ENCODE measurements at regions not wholly inside any gene's neighbourhood (a gene's known extent, or its start where the extent isn't known, plus 50 kb on each side); places are given as distances from the start of the nearest gene placed in this dataset.

GRCh38 chr2:40962026-40962425 is 510.1 kb upstream of the SLC8A1 start:
- intact Hi-C loops (cut with micrococcal nuclease; ENCODE audit: unreplicated experiment) = no loop called here
- TF ChIP-seq CTCF (IDR thresholded peaks at IDR 0.05; ENCODE audit: insufficient read depth in 1 of 2, low read depth in 1 of 2, low read length in 1 of 2, severe bottlenecking in 1 of 2, unreplicated experiment in 1 of 2) = no peak
- Mint-ChIP-seq H3K4me3 (ENCODE audit: unreplicated experiment) (no peak overlapping the region), H3K27me3 (ENCODE audit: insufficient read depth, unreplicated experiment) (peaks cover 14% of the 10 kb centered on the region), H3K36me3 (ENCODE audit: insufficient read depth, unreplicated experiment) (no peaks in the 10 kb centered on the region), H3K9me3 (ENCODE audit: unreplicated experiment) (no peaks in the 10 kb centered on the region), H3K4me1 (ENCODE audit: low read depth, unreplicated experiment) (no peaks in the 10 kb centered on the region), H3K27ac (ENCODE audit: unreplicated experiment) (no peak overlapping the region)
- Histone ChIP-seq H3K4me1 (no peaks in the 10 kb centered on the region), H3K4me3 (ENCODE audit: low read depth, low read length) (no peak overlapping the region), H3K9me3 (no peaks in the 10 kb centered on the region), H3K36me3 (ENCODE audit: control insufficient read depth, insufficient read depth, low read length) (no peaks in the 10 kb centered on the region), H3K27me3 (replicated peaks; ENCODE audit: control insufficient read depth, insufficient read depth, low read length) (no peaks in the 10 kb centered on the region)
- DNase-seq = no peak
- POLR2A ChIA-PET = no interaction called here
- BruUV-seq (replicated peaks) = no TSS peak
- CTCF ChIA-PET = no interaction called here

GRCh38 chr2:40964509-40965250 is 512.8 kb upstream of the SLC8A1 start:
- intact Hi-C loops (cut with micrococcal nuclease; ENCODE audit: unreplicated experiment) = no loop called here
- no peaks in the 10 kb centered on the region for H3K9me3 ChIP-seq
- no peaks in the 10 kb centered on the region for H3K36me3 ChIP-seq (ENCODE audit: control insufficient read depth, insufficient read depth, low read length)
- H3K4me3 Mint-ChIP-seq (ENCODE audit: unreplicated experiment) = no peak overlapping the region
- no peak overlapping the region for H3K4me3 ChIP-seq (ENCODE audit: low read depth, low read length)
- H3K27me3 ChIP-seq (replicated peaks; ENCODE audit: control insufficient read depth, insufficient read depth, low read length) = no peaks in the 10 kb centered on the region
- no peaks in the 10 kb centered on the region for H3K4me1 ChIP-seq
- H3K9me3 Mint-ChIP-seq (ENCODE audit: unreplicated experiment) = no peaks in the 10 kb centered on the region
- no peaks in the 10 kb centered on the region for H3K36me3 Mint-ChIP-seq (ENCODE audit: insufficient read depth, unreplicated experiment)
- CTCF ChIA-PET = no interaction called here
- POLR2A ChIA-PET = no interaction called here
- no peaks in the 10 kb centered on the region for H3K4me1 Mint-ChIP-seq (ENCODE audit: low read depth, unreplicated experiment)
- no peak overlapping the region for H3K27ac Mint-ChIP-seq (ENCODE audit: unreplicated experiment)
- no peak for DNase-seq
- no TSS peak for BruUV-seq (replicated peaks)
- peaks cover 17% of the 10 kb centered on the region for H3K27me3 Mint-ChIP-seq (ENCODE audit: insufficient read depth, unreplicated experiment)
- no peak for TF ChIP-seq CTCF (IDR thresholded peaks at IDR 0.05; ENCODE audit: insufficient read depth in 1 of 2, low read depth in 1 of 2, low read length in 1 of 2, severe bottlenecking in 1 of 2, unreplicated experiment in 1 of 2)

GRCh38 chr2:40967451-40967850 is 515.6 kb upstream of the SLC8A1 start:
- H3K4me3 ChIP-seq (ENCODE audit: low read depth, low read length) = no peak overlapping the region
- no peaks in the 10 kb centered on the region for H3K4me1 Mint-ChIP-seq (ENCODE audit: low read depth, unreplicated experiment)
- TF ChIP-seq CTCF (IDR thresholded peaks at IDR 0.05; ENCODE audit: insufficient read depth in 1 of 2, low read depth in 1 of 2, low read length in 1 of 2, severe bottlenecking in 1 of 2, unreplicated experiment in 1 of 2) = no peak
- ChIA-PET CTCF (no interaction called here), POLR2A (no interaction called here)
- no peak overlapping the region for H3K4me3 Mint-ChIP-seq (ENCODE audit: unreplicated experiment)
- H3K9me3 ChIP-seq = no peaks in the 10 kb centered on the region
- H3K27ac Mint-ChIP-seq (ENCODE audit: unreplicated experiment) = no peak overlapping the region
- H3K27me3 ChIP-seq (replicated peaks; ENCODE audit: control insufficient read depth, insufficient read depth, low read length) = no peaks in the 10 kb centered on the region
- no peaks in the 10 kb centered on the region for H3K36me3 ChIP-seq (ENCODE audit: control insufficient read depth, insufficient read depth, low read length)
- H3K4me1 ChIP-seq = no peaks in the 10 kb centered on the region
- H3K9me3 Mint-ChIP-seq (ENCODE audit: unreplicated experiment) = no peaks in the 10 kb centered on the region
- H3K36me3 Mint-ChIP-seq (ENCODE audit: insufficient read depth, unreplicated experiment) = no peaks in the 10 kb centered on the region
- no peak for DNase-seq
- intact Hi-C loops (cut with micrococcal nuclease; ENCODE audit: unreplicated experiment) = no loop called here
- no TSS peak for BruUV-seq (replicated peaks)
- H3K27me3 Mint-ChIP-seq (ENCODE audit: insufficient read depth, unreplicated experiment) = peaks cover 7% of the 10 kb centered on the region
